SKM-1 treated with dmso at 0.1 percent for 144 hours (cell line): ENCODE measurements at regions not wholly inside any gene's neighbourhood (a gene's known extent, or its start where the extent isn't known, plus 50 kb on each side); places are given as distances from the start of the nearest gene placed in this dataset.

ENCODE experiments used
- DNase-seq: peaks from one replicate; lab custom pipeline; 2025; ENCODE audit not compliant: unreplicated experiment; lab: John Stamatoyannopoulos, UW

GRCh38 chr18:24530630-24531111 is 70.2 kb downstream of the HRH4 start:
- no peak for DNase-seq

DNA sequence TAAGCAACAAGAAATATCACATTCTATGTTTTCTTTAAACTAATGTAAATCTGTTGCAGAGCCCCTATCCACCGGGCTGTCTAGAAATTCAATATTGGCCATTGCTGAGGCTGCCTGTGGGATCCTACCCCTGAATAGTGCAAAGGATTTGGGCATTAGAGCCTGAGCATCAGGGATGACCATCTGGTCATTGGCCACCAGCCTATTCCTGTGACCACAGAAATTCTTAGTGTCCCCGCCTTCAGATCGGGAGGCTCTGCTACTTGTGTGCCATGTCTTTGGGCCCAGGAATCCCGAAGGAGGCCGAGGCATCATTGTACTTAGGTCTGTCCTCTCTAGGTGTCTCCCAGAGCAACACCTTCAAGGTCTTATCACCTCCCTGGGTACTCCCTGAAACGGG is 73.8 kb downstream of the HRH4 start:
- no peak for DNase-seq

GRCh38 chr18:24534737-24535136 is 74.3 kb downstream of the HRH4 start:
- no peak for DNase-seq

GRCh38 chr18:24535527-24536295 is 75.3 kb downstream of the HRH4 start:
- no peak for DNase-seq

DNA sequence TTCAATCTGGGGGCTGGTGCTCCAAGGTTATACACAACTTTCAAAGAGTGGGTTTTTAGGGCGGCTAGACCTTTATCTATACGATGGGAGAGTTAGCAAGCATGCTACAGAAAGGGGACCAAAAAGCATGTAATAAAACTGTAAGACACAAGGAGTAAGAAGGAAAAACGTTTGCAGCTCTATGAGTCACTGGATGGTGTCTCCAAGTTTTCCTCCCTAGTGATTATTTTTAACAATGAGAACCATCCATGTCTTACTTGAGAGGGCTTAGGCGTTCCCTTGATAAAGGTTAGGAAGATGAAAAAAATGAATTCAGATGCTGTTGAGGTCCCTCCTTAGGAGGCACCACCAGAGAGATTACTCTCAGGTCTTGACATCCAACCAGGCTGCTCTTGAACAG is 75.9 kb downstream of the HRH4 start:
- DNase-seq, result no peak

GRCh38 chr18:24536834-24537233 is 76.4 kb downstream of the HRH4 start:
- DNase-seq, result no peak

DNA sequence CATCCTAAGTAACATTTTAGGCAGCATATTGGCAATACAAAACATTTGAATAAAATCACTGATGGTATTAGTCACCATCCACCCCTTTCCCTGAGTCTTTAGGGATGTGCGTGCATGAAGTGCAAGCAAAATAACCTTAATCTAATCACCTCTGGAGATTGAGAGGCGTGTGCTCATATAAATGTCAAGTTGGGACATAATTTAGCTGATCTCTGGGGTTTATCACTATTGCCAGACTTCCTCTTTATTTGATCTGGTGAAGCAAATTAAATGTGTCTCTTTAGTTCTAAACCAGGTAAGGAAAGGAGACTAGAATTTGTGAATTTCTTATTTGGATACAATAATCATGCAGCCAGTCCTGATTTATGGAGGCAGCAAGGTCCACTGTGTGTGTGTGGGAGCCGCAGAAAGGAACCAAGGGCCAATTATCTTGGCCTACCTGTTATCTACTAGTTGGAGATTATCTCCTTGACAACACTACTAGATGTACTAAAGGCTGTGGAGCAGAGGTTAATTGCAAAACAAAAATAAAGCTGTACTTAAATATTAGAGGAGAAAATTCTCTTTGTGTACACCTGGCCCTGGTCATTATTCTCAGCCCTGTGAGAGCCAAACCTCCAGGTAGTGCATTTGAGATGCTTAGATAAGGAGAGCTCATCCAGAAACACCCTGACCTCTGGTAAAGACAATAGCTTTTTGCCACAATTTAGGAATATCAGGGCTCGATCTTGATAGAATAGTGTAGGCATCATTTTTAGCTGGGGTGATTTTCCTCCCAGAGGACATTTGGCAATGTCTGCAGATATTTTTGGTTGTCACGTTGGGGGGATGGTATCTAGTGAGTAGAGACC is 78.2 kb downstream of the HRH4 start:
- DNase-seq, result no peak

- DNase-seq, result no peak
Observed at GRCh38 chr18:24539866-24540617, 79.6 kb downstream of the HRH4 start.

DNA sequence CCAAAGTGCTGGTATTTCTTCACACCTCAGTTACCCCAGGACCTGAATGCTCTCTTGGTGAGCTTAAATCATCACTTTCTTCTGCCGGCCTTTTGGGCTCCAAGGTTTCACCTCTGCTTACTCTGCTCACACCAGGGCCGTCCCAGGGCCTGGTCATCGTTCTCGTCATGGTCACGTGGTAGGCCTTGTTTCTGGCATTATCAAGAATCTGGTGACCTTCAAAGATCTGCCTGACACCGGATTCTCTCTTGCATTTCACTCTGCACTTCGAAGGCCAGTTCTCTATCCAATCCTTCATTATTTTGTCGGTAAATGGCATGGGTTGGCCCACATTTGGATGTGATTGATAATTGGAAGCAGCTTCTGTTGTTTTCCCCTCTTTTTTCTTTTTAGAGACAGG is 80.5 kb downstream of the HRH4 start:
- DNase-seq, result no peak

- no peak for DNase-seq
Observed at GRCh38 chr18:24543086-24543794, 82.8 kb downstream of the HRH4 start.

DNA sequence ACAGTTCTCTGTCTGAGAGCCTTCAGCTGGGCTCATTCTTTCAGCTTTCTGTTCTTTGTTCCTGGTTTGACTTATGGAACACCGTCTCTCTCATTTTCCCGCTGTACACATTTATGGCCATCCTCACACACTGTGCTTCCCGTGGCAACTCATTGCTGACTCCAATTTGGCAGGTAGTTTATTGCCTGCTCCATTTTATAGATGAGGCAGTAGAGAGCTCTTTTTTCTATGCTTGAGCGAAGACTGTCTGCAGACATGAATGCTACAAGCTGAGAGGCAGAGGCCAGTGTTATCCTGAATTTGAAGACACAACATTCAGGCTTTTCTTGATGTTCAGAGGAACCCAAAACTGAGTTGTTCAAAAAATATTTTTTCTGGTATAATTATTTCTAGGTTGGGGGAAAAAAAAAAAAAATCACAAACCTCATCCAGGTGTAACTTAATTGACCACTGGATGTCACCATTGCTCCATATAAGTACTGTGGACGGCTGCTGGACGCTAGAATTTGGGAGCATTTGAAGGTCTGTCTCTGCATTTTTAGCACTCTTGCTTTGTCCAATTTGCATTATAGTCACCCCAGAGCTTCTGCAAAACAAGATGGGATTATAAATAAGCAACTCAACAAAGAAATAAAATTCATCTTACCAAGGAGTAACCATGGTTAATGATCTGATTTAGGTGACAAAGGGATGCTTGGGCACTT is 83.5 kb downstream of the HRH4 start:
- DNase-seq, result no peak

GRCh38 chr18:24544949-24545348 is 84.5 kb downstream of the HRH4 start:
- no peak for DNase-seq

DNA sequence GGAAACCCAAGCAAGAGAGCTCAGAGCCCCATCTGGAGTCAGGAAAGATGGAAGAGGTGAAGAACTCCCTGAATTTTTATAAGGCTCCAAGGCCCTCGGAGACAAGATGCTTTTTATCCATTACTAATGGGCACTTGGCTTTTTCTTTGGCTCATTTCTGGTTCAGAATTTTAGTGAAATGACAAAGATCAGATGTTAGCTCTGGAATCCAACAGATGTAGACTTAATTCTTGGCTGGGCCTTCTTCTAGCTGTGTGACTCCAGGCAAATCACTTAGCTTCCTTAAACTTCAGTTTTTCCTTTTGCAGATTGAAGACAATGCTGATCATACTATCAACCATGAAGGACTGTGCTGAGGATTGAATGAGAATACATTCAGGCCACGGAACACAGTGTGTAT is 85.2 kb downstream of the HRH4 start:
- DNase-seq, result no peak

DNA sequence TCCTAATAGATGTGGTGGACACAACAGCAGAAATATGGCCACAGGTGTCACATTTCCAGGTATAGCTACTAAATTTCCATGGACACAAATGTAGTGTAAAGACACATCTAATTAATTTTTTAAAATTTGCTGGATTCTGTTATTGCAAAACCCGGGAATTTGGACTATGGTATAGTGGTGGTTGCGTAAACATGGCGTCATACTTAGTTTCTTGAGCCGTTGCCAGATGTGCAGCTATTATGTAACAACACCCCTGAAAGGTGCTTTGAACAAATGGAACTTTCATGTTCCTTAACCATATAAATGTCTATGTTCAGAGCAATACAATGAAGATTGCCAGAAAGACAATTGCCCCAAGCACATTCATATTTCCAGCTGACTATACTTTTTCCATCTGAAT is 85.9 kb downstream of the HRH4 start:
- DNase-seq, result no peak

DNA sequence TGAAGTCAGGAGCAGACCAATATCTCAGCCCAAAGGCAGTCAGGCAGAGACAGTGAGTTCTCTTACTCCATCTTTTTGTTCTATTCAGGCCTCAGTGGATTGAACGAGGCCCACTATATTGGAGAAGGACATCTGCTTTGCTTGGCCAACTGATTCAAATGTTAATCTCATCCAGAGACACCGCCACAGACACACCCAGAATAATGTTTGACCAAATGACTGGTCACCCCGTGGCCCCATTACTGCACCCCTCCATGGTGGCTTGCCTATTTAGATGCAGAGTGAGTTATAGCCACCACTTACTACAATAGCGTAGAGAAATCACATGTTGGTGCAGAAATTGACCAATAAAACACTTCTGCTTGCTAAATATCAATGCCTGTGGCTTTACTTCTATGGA is 88.1 kb downstream of the HRH4 start:
- DNase-seq, result no peak

DNA sequence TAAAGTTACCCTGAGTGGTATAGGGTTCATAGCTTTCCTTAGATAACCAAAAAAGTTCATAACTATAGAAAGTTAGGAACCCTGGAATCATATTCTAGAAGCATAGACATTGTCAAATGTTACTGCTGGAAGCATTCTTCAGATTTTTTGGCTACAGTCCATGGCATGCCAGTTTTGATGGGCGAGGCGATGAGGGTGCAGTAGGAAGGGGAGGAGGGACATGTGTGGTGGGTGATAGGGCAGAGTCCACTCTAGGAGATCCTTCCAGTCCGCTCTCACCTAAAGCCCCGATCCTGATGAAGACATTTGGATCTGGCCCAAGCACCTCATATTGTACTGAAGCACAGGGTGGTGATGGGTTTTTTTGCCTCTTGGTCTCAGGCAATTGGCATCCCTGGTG is 91.8 kb downstream of the HRH4 start:
- no peak for DNase-seq

DNA sequence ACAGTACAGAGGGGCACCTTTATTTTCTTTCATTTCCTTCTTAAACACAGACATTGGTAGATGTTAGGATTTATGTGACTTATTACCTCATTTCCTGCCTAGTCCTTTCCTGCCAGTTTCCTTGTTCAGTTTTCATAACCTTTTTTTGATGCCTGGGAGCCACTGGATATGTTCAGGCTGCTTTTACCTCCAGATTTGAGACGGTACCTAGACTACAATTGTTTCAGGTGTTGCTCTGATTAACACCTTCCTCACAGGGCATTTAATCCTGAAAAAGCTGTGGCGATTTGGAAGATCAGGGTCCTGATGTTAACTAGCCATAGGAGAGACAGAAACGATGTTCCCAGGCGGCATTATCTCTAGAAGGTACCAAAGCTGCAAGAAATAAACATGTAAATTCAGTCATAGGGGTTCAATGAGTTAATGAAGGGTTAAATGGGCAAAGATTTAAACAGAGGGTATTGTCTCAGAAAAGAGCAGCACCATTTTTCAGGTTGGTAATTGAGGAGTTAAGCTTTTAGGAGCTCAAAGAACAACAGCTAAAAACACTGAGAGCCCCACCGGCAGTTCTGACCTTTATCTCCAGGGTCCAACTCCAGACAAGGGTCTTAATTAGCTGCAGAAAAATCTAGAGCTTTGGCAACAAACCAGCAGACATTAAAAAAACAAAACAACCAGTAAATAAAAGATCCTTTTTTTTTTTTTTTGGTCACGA is 93.3 kb downstream of the HRH4 start:
- DNase-seq, result no peak

- no peak for DNase-seq
Observed at GRCh38 chr18:24558403-24558802, 98.0 kb downstream of the HRH4 start.

DNA sequence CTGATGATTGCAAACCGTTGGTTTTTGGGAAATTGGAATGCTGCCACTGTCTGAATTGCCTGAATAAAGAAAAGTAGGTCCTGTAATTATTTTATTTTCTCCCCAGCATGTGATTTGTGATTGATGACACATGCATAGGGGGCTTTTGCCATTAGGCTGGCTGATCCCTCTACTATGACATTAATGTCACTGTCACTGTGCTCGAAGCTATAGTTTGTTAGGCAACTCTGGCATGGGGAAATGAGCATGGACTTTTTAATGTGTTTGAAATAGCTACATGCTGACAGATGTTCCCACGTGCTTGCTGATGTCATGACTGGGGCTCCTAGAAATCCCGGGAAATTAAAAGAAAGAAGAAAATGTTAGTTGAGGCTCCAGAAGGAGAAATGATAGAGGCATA is 99.1 kb downstream of the HRH4 start:
- no peak for DNase-seq

DNA sequence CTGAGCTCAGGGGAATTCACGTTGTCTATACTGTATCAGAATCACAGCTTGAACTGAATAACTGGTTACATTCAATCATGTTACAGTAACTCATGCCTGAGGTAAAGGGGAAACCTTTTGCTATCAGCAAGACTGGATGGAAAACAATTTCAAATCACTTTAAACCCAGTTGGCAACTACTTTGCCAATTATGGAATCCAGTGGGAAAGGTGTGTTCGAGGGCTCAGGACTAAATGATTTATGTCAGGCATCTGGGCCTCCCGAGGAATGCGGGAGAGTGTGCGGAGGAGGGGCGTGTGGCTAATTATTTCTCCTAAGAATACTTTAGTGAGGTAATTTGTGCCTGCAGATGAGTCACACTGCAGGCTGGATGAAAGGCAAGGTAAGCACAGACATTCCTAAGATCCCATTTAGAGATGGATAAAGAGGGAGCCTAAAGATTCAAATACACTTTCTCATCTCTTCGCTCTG is 100.1 kb downstream of the HRH4 start:
- DNase-seq, result no peak
